NB4 (cell line): ENCODE measurements at regions not wholly inside any gene's neighbourhood (a gene's known extent, or its start where the extent isn't known, plus 50 kb on each side); places are given as distances from the start of the nearest gene placed in this dataset.

ENCODE experiments used
- POLR2A ChIP-seq: IDR thresholded peaks from 2 replicates; pipeline ENCODE4 v1.6.1; 2011; ENCODE audit warnings: mild to moderate bottlenecking; ENCODE audit not compliant: insufficient read length; ENCODE audit errors: extremely low read depth
- TF ChIP-seq, protein P1 (sequence below): IDR thresholded peaks from one replicate; pipeline ENCODE4 v1.5.1; 2012; ENCODE audit warnings: low read depth, low read length

DNA sequence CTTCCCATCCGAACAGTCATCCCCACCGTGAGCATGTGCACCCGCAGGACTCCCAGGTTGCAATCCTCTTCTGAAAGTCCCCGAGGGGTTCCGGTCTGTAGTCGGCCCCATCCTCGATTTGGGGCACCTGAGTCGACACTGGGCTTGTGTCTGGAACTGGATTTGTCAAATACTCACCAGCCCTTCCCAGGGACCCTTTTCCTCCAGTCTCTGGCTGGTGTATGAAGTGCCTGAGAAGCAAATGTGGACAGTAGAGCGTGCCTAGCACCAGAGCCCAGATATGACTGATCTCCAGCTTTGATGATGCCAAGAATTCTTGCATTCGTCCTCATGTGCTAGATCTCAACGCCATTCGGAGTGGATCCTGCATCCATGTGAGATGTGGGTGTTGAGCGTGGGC is 132.5 kb upstream of the ADARB2 start:
- TF ChIP-seq, protein P1, sequence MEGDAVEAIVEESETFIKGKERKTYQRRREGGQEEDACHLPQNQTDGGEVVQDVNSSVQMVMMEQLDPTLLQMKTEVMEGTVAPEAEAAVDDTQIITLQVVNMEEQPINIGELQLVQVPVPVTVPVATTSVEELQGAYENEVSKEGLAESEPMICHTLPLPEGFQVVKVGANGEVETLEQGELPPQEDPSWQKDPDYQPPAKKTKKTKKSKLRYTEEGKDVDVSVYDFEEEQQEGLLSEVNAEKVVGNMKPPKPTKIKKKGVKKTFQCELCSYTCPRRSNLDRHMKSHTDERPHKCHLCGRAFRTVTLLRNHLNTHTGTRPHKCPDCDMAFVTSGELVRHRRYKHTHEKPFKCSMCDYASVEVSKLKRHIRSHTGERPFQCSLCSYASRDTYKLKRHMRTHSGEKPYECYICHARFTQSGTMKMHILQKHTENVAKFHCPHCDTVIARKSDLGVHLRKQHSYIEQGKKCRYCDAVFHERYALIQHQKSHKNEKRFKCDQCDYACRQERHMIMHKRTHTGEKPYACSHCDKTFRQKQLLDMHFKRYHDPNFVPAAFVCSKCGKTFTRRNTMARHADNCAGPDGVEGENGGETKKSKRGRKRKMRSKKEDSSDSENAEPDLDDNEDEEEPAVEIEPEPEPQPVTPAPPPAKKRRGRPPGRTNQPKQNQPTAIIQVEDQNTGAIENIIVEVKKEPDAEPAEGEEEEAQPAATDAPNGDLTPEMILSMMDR: no peak
- no peak for TF ChIP-seq POLR2A
